Bone marrow (tissue), 2 donors: ENCODE measurements at regions not wholly inside any gene's neighbourhood (a gene's known extent, or its start where the extent isn't known, plus 50 kb on each side); places are given as distances from the start of the nearest gene placed in this dataset.
A peak's percentile ranks its signal among the peaks of the same experiment; 100 is the strongest.

Experiments used
- DNase-seq, 2 donors: peaks; one replicate each; lab custom pipeline; 2025; lab: John Stamatoyannopoulos, UW

DNA sequence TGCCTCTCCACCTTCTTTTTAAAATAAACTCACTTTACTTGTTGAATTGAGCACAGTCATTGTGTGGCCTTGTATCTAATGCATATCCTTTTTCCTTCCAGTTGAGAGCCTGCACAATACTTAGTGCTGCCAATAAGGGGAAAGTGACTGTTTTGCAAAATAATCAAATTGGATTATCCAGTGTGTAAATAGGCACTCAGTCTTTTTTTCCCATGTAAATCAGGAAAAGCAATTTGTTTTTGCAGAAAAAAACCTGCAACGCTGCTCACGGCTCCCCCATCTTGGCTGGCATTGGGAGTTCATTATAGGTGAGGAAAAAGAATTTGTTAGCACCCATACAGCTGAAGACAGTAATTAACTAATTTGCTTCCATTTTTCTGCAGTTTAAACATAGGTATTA lies 299.9 kb downstream of the CSNK1G3 start:
- no peak for DNase-seq

DNA sequence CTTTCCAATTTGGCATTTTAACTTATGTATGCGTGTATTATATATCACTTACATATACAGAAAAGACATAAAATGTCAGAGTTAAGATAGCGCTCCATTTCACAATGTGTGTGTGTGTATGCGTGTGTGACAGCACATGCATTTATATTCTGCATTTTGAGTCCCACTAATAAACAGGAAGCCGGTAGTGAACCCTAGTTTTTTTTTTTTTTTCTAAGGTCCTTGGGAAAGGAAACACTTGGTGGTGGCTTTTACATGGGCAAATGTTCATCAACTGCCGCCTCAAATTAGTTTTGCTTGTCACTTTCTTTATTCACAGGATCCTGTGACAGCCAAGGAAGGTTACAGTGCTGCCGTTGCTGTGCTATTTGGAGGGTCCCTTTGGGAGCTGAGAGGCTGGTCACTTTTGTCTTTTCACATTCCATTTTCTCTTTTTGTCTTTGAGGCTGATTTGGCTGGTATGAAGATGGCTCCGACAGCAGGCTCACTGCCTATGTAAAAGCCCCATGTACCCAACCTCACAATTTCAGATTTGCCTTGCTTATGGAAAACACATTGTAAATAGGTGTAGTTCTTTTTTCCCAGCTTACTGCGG lies 298.9 kb downstream of the CSNK1G3 start:
- DNase-seq = no peak

DNA sequence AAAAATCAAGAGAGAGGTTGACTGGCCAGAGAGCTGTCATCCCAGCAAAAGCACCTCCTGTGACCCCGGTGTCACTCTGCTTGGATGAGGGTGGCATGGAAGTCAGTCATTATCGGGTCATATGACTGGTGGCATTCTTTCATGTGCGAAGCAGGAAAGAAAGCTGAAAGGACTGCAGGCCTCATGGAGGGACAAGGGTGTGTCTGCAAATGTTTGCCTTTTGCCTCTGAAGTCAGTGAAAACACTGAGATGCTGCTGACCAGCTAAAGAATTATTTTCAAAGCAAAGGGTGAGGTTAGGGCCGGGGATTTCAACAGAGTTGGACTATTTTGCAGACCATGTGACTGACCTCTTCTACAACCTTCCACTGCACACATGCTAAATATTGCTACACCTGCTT lies 298.3 kb downstream of the CSNK1G3 start:
- no peak for DNase-seq

DNA sequence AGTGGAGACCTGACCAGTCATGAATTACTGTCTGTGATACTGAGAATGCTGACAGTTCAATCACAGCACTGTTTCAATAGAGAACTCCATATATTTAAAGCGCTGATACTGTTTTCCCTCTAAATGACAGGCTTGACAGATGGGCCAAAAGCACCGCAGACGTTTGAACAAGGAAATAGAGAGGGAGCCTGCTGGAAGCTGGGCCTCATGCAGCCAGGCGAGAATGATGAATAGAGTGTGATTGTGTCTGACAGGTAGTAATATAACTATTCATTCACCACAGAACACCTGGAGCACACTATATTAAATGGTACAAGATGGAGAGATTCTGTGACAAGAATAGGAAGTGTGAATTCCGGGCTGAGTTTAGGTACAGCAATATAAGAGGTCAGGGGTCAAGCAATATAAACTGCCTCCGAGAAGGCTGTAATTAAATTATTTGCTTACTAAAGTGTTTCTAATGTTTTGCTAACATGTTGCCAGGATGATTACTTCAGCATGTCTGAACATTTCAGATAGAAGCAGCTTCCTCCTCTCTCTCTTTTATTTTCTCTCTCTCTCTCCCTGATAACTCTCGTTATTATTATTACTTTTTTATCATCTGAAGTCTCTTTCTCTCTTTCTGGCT lies 297.7 kb downstream of the CSNK1G3 start:
- no peak for DNase-seq

DNA sequence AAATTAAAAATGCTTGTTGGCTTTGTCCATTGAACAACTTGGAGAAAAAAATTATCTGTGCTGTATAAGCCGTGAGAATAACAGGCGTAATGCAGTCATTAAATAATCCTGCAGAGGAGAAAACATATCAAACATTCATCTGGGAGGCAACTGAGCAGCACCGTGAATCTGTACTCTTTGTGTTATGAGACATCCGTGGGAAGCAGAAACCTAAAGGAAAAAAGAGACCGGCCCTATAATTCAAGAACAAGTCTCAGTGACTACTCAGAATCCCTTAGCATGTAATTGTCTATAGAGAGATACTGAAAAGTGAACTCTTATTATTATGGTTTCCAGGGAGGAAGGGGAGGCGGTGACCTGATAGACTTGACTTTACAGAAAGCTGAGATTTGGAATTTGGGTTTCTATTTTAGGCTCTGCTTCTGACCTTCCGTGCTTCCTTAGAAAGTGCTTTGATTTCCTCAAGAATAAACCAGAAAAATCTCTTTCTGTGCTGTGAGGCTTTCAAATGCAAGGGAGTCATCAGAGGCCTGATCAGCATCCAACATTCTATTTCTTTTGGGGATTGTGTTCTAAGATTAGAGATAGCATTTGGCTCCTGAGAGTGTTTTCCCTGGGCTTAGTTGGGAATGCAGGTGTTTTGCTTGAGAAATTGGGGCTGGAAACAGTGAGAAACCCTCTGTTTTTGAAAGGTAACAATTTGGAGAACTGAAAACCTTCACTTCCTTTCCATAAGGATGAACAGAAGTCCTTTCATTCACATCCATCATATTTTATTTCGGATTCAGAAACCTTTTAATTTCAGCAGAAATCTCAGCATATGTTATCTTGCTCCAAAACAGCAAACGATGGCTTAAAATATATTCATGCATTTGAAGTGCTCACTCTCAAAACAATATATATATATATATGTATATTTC lies 296.7 kb downstream of the CSNK1G3 start:
- DNase-seq = no peak

DNA sequence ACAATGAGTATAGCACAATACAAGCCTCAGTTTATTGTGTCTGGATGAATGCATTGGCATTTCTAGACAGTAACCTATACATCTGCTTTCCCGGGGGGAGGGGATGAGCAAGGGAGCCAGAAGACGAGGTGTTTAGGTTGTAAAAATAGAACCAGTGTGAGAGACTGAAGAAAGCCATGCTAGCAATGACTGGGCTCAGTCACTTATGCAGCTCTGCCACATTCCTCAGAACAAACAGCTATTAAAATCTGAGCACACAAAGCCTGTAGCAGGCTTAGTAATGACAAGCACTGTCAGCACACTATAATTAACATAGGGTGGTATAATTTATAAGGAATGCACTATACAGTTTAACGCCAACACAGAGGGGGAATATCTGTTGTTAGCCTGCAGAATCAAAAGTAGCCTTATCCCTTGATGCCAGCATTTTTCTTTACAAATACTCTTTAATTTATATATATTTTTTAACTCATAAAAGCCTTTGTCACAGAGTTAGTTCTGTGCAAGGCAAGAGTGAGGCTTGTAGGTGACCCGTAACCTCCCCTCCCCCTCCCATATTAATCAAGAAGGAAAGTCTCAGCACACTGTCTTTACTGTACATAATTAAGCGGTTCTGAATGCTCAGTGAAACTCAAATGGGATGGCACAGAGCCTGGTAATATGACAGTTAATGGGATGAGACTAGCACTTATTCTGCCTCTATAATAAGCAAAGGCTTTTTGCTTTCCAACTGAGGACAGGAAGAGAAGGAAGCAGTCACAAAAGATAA lies 295.4 kb downstream of the CSNK1G3 start:
- DNase-seq = no peak

DNA sequence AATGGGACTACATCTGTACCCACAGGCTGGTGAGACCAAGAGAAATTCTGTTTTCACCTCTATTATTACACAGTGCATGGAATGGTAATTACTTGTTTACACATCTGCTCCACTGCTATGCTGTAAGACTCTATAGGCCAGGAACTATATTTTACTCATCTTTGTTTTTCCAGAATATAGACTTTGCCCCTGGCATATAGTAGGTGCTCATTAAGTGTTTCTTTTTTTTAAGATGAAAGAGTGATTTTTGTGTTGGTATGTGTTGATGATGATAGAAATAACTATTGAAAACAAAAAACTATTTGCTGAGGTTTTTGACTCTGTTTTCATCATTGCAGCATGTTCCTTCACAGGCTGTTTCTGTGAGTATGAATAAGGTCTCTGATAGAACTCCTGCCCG lies 294.7 kb downstream of the CSNK1G3 start:
- DNase-seq = no peak

DNA sequence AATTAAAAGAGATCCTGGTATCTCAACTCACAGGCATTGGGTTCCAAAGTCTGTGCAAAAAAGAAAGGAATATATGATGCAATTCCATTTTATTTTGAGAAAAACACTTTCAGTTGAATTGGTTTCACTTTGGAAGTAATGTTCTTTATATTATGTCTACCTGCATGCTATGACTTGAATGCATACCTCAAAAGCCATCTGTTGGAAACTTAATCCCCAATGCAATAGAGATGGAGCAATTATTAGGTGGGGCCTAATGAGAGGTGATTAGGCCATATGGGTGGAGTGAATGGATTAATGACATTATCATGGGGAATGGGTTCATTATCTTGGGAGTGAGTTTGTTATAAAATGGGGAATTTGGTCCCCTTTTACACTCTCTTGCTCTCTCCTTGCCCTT lies 293.3 kb downstream of the CSNK1G3 start:
- no peak for DNase-seq

DNA sequence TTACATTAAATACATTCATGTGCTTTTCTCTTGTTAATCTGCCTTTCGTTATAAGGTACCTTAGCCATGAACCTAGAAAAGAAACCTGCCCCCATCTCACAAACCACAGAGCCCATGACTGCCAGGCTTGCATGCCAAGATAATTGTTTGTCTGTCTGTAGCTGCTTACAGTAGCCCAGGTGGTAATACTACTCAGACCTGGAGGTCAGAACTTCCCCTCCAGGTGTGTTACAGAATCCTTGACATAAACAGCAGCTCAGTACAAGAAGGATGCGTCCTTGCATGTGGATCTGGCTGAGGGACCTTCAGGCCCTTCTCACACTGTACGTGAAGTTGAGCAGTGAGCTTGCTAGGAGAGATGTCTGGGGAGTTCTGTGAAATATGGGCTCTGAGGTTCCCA lies 291.4 kb downstream of the CSNK1G3 start:
- DNase-seq = no peak

DNA sequence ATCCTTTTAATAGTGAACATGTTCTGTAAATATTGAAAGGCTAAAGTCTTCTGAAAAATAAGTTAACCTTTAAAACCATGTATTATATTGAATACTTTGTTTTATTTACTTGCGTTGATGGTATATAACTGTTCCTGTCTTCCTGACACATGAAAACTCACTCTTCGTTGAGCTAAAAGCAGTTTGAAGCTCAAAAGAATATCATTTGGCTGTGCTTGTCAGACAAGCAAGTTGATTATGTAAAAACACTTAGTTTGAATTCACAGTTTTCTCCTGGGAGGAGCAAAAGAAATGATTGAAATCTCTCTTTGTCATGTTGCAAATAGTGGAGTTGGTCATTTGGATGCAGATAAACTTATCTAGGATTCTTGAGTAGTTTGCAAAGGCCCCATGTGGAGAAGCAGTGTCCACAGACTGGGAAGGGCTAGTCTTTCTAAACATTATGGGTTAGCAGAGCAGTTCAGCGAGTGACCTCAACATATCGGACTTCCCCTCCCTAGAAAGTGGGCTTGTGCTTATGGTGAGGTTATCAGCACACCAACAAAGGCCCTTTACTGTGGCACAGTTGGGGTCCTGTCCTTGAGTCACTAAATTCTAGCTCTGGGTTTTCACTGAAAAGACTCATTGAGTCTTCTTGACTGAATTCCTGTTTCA lies 290.4 kb downstream of the CSNK1G3 start:
- no peak for DNase-seq

DNA sequence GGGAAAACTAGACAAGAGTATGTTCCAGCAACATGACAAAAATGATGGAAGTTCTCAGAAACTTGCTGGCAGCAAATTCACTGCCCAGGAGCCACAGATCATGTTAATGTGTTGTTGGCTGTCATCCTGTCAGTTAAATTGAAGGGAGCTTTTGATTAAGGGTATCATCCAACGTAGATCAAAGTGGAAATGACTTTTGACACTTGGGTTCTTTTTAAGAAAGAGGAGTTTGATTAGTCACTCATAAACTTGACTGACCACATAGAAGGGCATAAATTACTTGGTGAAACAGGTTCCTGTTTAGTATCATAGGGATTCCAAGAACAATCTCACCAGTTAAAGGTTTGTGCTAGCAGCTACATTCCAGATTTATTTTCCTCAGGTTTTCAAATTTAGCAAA lies 288.7 kb downstream of the CSNK1G3 start:
- DNase-seq = no peak

DNA sequence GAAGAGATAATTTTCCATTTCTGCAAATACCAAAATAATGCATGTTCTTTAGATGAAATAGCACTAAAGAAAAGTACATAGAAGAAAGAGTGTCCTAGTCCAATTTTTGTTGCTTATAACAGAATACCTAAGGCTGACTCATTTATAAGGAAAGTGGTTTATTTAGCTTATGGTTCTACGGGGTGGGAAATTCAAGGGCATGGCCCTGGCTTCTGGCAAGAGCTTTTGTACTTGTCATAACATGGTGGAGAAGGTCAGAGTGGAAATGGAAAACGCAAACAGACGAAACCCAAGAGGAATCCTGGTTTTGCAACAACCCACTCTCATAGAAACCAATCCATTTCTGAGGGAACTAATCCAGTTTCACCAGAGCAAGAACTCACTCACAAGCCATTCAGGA lies 283.7 kb downstream of the CSNK1G3 start:
- no peak for DNase-seq

DNA sequence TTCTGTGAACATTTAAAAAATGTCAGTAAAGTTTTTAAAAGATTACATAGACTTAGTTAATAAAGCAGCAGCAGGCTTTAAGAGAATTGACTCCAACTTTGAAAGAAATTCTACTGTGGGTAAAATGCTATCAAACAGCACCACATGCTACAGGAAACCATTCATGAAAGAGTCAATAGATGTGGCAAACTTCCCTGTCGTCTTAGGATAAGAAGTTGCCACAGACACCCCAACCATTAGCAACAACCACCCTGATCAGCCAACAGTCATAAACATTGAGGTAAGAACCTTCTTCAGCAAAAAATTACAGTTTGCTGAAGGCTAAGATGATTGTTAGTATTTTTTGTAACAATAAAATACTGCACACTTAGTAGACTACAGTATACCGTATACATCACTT lies 278.2 kb downstream of the CSNK1G3 start:
- no peak for DNase-seq

DNA sequence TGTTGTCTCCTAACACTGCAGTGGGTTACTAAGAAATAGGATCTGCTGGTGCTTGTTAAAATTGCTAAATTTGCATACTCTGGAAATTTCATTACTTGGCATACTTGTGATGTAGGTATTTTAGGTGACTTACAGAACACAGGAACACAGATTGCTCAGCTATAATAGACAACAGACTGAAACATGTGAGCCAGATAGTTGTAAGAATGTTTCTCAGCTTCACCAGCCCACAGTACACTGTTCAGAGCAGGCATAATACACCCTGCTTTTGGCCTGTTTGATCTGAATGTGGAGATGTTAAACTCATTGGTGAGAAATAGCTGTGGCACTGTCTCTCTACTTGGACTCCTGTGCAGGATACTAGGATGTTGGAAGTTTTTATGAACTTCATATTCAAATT lies 275.7 kb downstream of the CSNK1G3 start:
- DNase-seq = no peak

DNA sequence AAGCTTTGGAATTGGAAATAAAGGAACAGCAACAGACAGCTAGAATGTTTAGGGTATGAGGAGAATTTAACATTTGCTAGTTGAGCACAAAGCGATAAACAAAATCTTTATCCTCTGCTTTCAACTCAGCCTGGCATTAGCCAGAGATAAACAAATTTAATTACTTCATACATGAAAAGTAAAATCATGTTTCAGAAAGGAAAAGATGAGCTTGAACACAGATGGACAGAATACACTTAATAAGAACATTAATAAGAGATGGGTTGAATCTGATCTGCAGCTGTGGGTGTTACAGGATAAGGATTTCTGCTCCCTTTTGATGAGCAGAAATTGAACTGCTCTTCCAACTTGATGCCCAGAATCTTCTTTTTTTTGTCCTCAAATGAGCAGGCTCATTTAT lies 275.2 kb downstream of the CSNK1G3 start:
- DNase-seq = no peak

DNA sequence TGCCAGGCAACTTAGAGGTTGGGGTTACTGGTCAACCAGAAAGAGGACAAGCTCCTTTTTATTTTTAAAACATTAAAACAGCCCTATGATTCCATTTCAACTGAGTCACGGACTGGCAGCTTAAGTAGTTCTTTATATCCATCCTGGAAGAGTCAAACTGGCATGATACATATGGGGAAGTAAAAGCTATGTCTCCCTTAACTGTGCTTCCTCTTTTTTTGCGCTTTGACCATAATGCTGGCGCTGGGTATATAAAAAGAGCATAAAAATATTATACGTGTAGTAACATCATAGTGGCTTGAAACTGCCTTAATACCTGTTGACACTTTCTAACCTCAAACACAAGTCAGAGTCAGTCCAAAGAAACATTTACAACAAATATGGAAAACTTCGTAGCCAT lies 274.4 kb downstream of the CSNK1G3 start:
- DNase-seq = peak in 1 of 2 donors; percentile 69

DNA sequence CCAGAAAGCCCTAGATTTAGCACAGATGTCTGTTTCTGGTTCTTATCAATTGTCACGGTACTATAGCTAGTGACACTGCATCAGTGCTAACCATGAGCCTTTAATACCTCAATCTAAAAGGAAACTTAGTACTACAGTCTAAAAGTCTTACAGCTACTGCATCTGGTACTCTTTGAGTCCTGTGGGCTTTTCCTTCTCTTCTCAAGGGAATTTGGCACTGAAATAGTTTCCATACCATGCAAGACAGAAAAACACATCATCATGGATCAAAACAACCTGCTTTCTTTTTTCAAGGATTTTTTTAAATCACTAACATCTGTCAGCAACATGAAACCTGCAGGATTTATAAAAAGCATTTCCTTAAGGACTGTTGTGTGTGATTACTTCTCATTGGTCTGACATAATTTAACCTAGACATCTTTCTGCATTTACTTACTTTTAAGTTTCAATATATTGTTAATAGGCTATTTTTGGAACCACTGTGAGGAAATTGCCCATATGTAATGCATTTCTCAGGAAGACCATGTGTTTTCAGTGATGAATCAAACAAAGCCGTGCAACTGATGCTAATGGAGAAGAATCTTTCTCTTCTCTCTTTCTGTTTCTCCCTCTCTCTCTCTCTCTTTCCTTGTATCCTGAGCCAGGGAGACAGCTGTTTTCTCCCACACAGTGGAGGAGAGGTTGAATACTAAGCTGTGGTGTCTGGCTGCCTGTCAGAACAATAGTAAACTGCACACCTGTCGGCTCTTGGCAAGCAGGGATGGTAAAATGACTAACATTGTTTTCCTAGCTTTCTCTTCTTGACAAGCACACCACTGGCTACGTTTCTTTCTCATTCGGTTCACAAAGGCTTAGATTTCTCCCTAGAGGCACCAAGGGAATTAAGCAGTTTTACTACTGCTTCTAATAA lies 273.4 kb downstream of the CSNK1G3 start:
- no peak for DNase-seq

DNA sequence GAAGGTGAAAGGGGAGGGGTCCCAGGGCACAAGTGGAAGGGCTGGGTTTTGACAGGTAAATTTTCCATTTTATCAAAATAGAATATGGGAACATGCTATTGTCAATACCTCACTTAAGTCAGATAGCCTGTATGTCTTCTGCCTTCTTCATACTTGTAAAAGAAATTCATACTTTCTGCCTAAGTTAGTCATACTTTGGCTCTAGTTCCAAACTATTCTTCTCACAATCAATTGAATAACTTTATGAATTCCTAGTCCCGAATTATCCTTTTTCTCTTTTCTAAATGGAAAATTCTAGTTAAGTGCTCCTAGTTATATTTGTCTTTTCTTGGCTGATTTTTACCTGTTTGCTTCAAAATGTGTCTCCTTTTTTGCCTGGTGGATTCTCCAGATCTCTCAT lies 271.4 kb downstream of the CSNK1G3 start:
- DNase-seq = no peak

DNA sequence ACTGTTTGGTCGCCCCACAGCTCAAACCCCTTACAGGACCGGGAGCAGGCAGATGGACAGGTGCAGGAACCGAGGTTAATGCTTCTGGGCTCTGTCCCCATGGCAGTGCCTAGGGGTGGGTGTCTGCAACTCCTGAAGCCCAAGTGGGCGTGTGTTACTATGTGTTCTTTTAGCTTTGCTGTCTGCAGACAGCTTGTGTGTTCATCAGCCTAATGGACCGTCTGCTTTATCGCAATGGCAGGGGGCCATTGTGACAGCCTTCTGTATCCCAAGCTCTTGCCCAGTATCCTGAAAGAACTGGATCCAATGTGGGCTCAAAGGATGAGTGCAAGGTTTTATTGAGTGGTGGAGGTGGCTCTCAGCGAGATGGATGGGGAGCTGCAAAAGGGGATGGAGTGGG lies 266.7 kb downstream of the CSNK1G3 start:
- DNase-seq = no peak

DNA sequence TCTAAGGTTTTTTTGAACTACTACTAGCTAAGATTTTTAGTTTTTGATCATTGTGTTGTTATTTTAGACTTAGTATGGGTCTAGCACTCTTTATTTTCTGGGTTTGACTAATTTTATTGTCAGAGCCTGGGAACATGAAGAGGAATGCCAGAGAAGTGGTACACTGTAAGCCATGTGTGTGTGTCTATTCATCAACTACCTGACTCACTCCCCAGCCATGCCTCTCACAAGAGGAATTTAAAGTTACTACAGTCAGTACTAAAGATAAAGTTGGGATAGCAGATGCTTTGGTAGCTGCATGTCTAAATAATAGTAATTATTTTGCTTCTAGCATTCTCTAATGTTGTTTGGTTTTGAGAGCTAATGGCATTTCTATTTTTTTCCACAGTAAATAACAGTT lies 264.8 kb downstream of the CSNK1G3 start:
- DNase-seq = no peak

DNA sequence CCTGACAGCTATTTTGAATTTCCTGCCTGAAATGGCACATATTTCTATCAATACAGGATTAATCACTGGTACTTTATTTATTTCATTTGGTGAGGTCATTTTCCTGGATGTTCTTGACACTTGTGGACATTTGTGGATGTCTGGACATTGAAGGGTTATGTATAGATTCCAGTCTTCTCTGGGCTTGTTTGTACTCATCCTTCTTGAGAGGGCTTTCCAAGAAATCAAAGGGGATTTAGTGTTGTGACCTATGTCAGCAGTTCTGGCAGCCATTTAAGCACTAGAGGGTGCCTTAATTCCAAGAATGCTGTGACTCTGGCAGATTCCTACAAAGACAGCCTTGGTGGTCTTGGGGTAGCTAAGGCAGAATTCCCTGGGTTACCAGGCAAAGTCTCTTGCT lies 259.7 kb downstream of the CSNK1G3 start:
- no peak for DNase-seq
